DMS79 (cell line): ENCODE measurements at regions not wholly inside any gene's neighbourhood (a gene's known extent, or its start where the extent isn't known, plus 50 kb on each side); places are given as distances from the start of the nearest gene placed in this dataset.

ENCODE experiments used
- DNase-seq: peaks from one replicate; lab custom pipeline; 2025; lab: John Stamatoyannopoulos, UW

DNA sequence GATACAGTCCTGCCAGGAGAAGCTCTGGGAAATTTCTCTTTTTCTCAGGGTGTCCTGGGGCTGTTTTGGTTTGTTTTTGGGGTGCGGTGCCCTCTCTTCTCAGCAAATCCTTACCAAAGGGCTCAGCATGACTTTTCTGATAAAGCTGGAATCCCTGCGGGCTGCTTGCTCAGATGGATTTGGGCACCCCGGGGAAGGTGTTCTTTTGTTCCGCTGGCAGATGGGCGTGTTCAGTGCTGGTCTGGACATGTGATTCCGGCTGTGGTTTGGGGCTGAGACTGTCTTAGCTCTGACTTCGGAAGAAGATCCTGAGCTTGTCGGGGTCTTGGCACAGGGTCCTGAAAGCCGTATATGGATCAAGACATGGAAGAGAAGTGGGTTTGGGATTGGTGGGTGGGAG, 134.2 kb upstream of the SPRED2 start:
- no peak for DNase-seq

GRCh38 chr2:65565681-65566080, 133.3 kb upstream of the SPRED2 start:
- DNase-seq = no peak

GRCh38 chr2:65564299-65564698, 131.9 kb upstream of the SPRED2 start:
- DNase-seq = no peak

DNA sequence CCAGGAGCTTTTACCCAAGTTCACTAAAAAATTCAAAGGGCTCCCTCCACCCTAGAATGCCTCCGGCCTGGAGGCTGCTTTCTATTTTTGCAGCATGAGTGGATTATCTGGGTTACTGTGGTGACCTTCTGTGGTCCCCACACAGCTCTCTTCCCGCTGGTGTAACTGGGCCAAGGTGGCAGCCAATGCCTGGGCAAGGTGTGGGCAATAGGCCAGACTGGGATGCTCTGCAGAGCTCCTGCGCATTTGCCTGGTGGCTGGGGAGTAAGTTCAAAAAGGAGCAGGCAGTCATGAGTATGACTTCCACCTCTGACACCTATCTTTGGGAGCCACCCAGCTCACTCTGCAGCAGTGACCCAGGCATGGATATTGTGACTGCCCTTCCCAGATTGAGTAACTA, 130.5 kb upstream of the SPRED2 start:
- DNase-seq = no peak

- DNase-seq = no peak
Measured at GRCh38 chr2:65558743-65559142, 126.3 kb upstream of the SPRED2 start.

- no peak for DNase-seq
Measured at GRCh38 chr2:65557616-65558573, 125.5 kb upstream of the SPRED2 start.

DNA sequence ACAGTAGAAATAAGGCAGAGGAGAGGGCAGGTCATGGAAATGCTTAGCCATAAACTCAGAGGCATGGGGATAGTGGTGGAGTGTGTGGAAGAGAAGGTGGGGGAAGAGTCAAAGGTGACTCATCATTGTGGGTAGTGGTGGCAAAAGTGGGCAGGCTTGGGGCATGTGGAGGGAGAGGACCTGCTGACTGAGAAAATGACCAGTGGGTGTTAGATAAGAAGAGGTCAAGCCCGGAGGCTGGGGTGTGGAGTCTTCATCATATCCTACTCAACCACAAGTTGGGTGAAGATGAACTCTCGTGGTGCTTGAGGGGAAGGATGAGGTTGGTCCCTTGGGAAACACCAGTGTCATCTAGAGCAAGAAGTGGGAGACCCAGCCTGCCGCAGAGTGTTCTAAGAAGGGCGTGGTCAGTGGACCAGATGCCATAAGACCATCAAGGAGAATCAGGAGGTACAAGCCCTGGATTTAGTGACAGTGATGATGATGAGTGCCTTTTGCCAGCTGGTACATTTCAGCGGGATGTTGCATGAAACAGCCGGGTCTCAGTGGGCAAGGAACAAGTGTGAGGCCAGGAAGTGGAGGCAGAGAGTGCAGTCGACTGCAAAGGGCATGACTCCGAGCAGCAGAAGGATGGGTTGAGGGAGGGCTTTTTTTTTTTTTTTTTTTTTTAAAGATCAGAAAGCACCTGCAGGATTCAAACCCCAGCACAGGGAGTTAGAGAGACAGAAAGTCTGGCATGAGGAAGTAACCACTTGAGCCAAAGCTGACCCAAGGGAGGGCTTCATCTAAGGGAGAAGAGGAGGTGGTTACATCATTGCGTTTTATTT, 122.6 kb upstream of the SPRED2 start:
- no peak for DNase-seq

GRCh38 chr2:65553504-65554074, 121.2 kb upstream of the SPRED2 start:
- no peak for DNase-seq

GRCh38 chr2:65551528-65551927, 119.1 kb upstream of the SPRED2 start:
- DNase-seq = no peak

DNA sequence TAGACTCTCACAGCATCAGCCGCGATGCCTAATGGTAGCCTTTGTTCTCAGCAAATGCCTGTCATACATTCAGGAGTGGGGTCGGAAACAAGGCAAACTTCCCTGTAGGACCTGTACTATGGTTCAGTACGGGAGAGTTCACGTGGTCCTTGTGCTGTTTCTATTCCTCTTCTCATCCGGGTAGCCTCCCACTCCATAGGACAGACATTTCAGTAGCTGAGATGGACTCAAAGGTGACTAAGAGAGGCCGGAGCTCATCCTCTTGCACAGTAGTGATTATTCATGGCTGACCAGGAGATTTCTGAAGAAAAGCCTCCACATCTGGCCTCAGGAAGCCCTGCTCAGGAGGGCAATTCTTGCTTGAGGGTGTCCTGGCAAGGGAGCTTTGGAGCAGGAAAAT, 117.8 kb upstream of the SPRED2 start:
- no peak for DNase-seq

- no peak for DNase-seq
Measured at GRCh38 chr2:65549631-65550030, 117.2 kb upstream of the SPRED2 start.

- DNase-seq = no peak
Measured at GRCh38 chr2:65549257-65549627, 116.8 kb upstream of the SPRED2 start.

GRCh38 chr2:65548576-65549256, 116.3 kb upstream of the SPRED2 start:
- no peak for DNase-seq

GRCh38 chr2:65548064-65548463, 115.7 kb upstream of the SPRED2 start:
- DNase-seq = no peak

GRCh38 chr2:65545837-65546805, 113.7 kb upstream of the SPRED2 start:
- no peak for DNase-seq

GRCh38 chr2:65541773-65542172, 109.4 kb upstream of the SPRED2 start:
- DNase-seq = no peak

GRCh38 chr2:65539633-65540032, 107.2 kb upstream of the SPRED2 start:
- DNase-seq = no peak

GRCh38 chr2:65537651-65538385, 105.4 kb upstream of the SPRED2 start:
- no peak for DNase-seq

- DNase-seq = no peak
Measured at GRCh38 chr2:65536596-65536995, 104.2 kb upstream of the SPRED2 start.

GRCh38 chr2:65532937-65533336, 100.5 kb upstream of the SPRED2 start:
- DNase-seq = no peak
